H1 (cell line): ENCODE measurements at regions not wholly inside any gene's neighbourhood (a gene's known extent, or its start where the extent isn't known, plus 50 kb on each side); places are given as distances from the start of the nearest gene placed in this dataset.

Experiments
- CTCF ChIA-PET: fragments of 300-600 bp; sonication (Branson Sonifier 250); formaldehyde crosslinking; loops from one replicate; lab custom pipeline; 2021; ENCODE audit not compliant: partially characterized antibody; lab: Charles Lee
- POLR2A ChIA-PET: fragments of 300-600 bp; sonication (Branson Sonifier 250); formaldehyde crosslinking; loops from one replicate; lab custom pipeline; 2021; ENCODE audit warnings: inconsistent platforms; ENCODE audit not compliant: partially characterized antibody; lab: Charles Lee
- DNase-seq, 2 experiments: peaks; one replicate each; pipeline versions ENCODE4 v3.0.0 to v3.0.0-alpha.2; 2010 to 2022; ENCODE audit warnings: low spot score in 2 of 2, low read depth in 1 of 2, mixed read lengths in 1 of 2
- FAIRE-seq: peaks from 2 replicates; lab custom pipeline; 2011; peaks lifted over from hg19 to GRCh38; lab: Jason Lieb, UNC
- H2AFZ ChIP-seq: 2 replicates; pipeline ENCODE4 v1.8.1; 2012; ENCODE audit warnings: low read length, inconsistent platforms
- H2AK5ac ChIP-seq: 2 replicates; pipeline ENCODE4 v1.6.1; 2013; ENCODE audit warnings: low read depth, low read length
- H2BK120ac ChIP-seq: replicated peaks from 2 replicates; pipeline ENCODE3; 2013; ENCODE audit warnings: low read depth, low read length, inconsistent platforms
- H2BK12ac ChIP-seq: 2 replicates; pipeline ENCODE4 v1.6.1; 2013; ENCODE audit warnings: low read depth, low read length
- H2BK15ac ChIP-seq: 2 replicates; pipeline ENCODE4 v1.6.1; 2013; ENCODE audit warnings: low read length
- H2BK20ac ChIP-seq: 2 replicates; pipeline ENCODE4 v1.6.1; 2013; ENCODE audit warnings: low read length
- H2BK5ac ChIP-seq: 2 replicates; pipeline ENCODE4 v1.6.1; 2013; ENCODE audit warnings: low read depth, low read length
- H3K14ac ChIP-seq: 2 replicates; pipeline ENCODE4 v1.6.1; 2013; ENCODE audit warnings: inconsistent platforms; ENCODE audit not compliant: insufficient read length
- H3K18ac ChIP-seq: 2 replicates; pipeline ENCODE4 v1.6.1; 2013; ENCODE audit warnings: low read length; ENCODE audit errors: extremely low read depth
- H3K23ac ChIP-seq: 2 replicates; pipeline ENCODE4 v1.6.1; 2013; ENCODE audit warnings: inconsistent platforms; ENCODE audit not compliant: insufficient read length
- H3K23me2 ChIP-seq: 2 replicates; pipeline ENCODE4 v1.6.1; 2013; ENCODE audit warnings: low read depth, low read length
- H3K27ac ChIP-seq: 2 replicates; pipeline ENCODE4 v1.6.1; 2011; ENCODE audit warnings: low read depth, low read length, inconsistent platforms
- H3K27me3 ChIP-seq, 4 experiments: replicated peaks in 1 of 4; 1 replicate in 1 of 4; 2 replicates in 3 of 4; pipeline versions ENCODE4 v1.6.1 to v1.8.1; 2011 to 2013; ENCODE audit warnings: low read length in 3 of 4, mild to moderate bottlenecking in 3 of 4, inconsistent platforms in 2 of 4, mixed read lengths in 2 of 4, moderate library complexity in 1 of 4; ENCODE audit not compliant: control insufficient read depth in 3 of 4, insufficient read depth in 3 of 4; ENCODE audit errors: extremely low read depth in 1 of 4
- H3K36me3 ChIP-seq, 4 experiments: 2 replicates each; pipeline versions ENCODE4 v1.6.1 to v1.8.1; 2011 to 2013; ENCODE audit warnings: mild to moderate bottlenecking in 4 of 4, low read length in 3 of 4, moderate library complexity in 2 of 4, control low read depth in 1 of 4, inconsistent platforms in 1 of 4; ENCODE audit not compliant: insufficient read depth in 4 of 4, control insufficient read depth in 2 of 4
- H3K4ac ChIP-seq: replicated peaks from 2 replicates; pipeline ENCODE3; 2013; ENCODE audit warnings: low read length, low read depth, mixed read lengths, inconsistent platforms; ENCODE audit not compliant: insufficient read length
- H3K4me1 ChIP-seq, 4 experiments: replicated peaks in 1 of 4; 1 replicate in 1 of 4; 2 replicates in 3 of 4; pipeline versions ENCODE4 v1.6.1 to v1.8.1; 2011 to 2013; ENCODE audit warnings: low read length in 3 of 4, inconsistent platforms in 2 of 4, mixed read lengths in 1 of 4; ENCODE audit not compliant: insufficient read depth in 4 of 4, control insufficient read depth in 3 of 4
- H3K4me2 ChIP-seq, 2 experiments: 2 replicates each; pipeline versions ENCODE4 v1.6.1 to v1.8.1; 2011 to 2013; ENCODE audit warnings: low read depth in 2 of 2, low read length in 2 of 2, control low read depth in 1 of 2, inconsistent platforms in 1 of 2, mild to moderate bottlenecking in 1 of 2; ENCODE audit not compliant: insufficient read depth in 1 of 2
- H3K4me3 ChIP-seq, 4 experiments: fragments of 200-600, 300-600 bp in 1 of 4; sonication (generic), shearing (Covaris generic), sonication (Bioruptor Twin) in 1 of 4; 2 replicates each; pipeline versions ENCODE4 v1.5.1 to v1.8.1; 2011 to 2016; ENCODE audit warnings: low read length in 4 of 4, low read depth in 3 of 4, control low read depth in 2 of 4, inconsistent platforms in 2 of 4, mild to moderate bottlenecking in 2 of 4, mixed read lengths in 1 of 4, moderate library complexity in 1 of 4; ENCODE audit not compliant: insufficient read depth in 2 of 4; ENCODE audit errors: extremely low read depth in 1 of 4
- H3K56ac ChIP-seq: replicated peaks from 2 replicates; pipeline ENCODE3; 2013; ENCODE audit warnings: low read depth, mild to moderate bottlenecking, mixed read lengths, low read length, inconsistent platforms; ENCODE audit not compliant: insufficient read length
- H3K79me1 ChIP-seq: 2 replicates; pipeline ENCODE4 v1.6.1; 2013; ENCODE audit warnings: low read depth, low read length, control low read depth
- H3K79me2 ChIP-seq, 2 experiments: 2 replicates each; pipeline versions ENCODE4 v1.6.1 to v1.8.1; 2012 to 2013; ENCODE audit warnings: low read length in 2 of 2, mild to moderate bottlenecking in 2 of 2, inconsistent platforms in 1 of 2; ENCODE audit not compliant: insufficient read depth in 2 of 2, control insufficient read depth in 1 of 2
- H3K9ac ChIP-seq, 4 experiments: replicated peaks in 1 of 4; 1 replicate in 1 of 4; 2 replicates in 3 of 4; pipeline versions ENCODE4 v1.6.1 to v1.8.1; 2011 to 2013; ENCODE audit warnings: low read depth in 3 of 4, low read length in 3 of 4, control low read depth in 2 of 4, mild to moderate bottlenecking in 2 of 4, moderate library complexity in 2 of 4, inconsistent platforms in 1 of 4; ENCODE audit errors: extremely low read depth in 1 of 4
- H3K9me3 ChIP-seq, 2 experiments: 2 replicates each; pipeline versions ENCODE4 v1.6.1 to v1.8.1; 2012 to 2013; ENCODE audit warnings: mild to moderate bottlenecking in 2 of 2, moderate library complexity in 2 of 2, control low read depth in 1 of 2, inconsistent platforms in 1 of 2, low read depth in 1 of 2, low read length in 1 of 2, mixed read lengths in 1 of 2; ENCODE audit not compliant: insufficient read depth in 2 of 2
- H4K20me1 ChIP-seq, 2 experiments: replicated peaks in 1 of 2; 2 replicates each; pipeline versions ENCODE3 to v1.8.1; 2011 to 2013; ENCODE audit warnings: inconsistent platforms in 2 of 2, low read length in 2 of 2, mild to moderate bottlenecking in 1 of 2; ENCODE audit not compliant: insufficient read depth in 2 of 2, control insufficient read depth in 1 of 2
- H4K5ac ChIP-seq: 2 replicates; pipeline ENCODE4 v1.6.1; 2013; ENCODE audit warnings: low read length, low read depth, mixed read lengths, inconsistent platforms; ENCODE audit not compliant: insufficient read length
- H4K8ac ChIP-seq: 2 replicates; pipeline ENCODE4 v1.8.0; 2013; ENCODE audit warnings: mild to moderate bottlenecking, moderate library complexity, low read length, inconsistent platforms; ENCODE audit not compliant: insufficient read depth; ENCODE audit errors: extremely low read depth
- H4K91ac ChIP-seq: replicated peaks from 2 replicates; pipeline ENCODE3; 2013; ENCODE audit warnings: low read length, mixed read lengths, inconsistent platforms; ENCODE audit not compliant: insufficient read length
- ASH2L ChIP-seq: fragments of 200-600, 300-600 bp; sonication (generic); IDR thresholded peaks from one replicate; pipeline ENCODE4 v1.7.1; 2017; ENCODE audit warnings: low read length
- BCL11A ChIP-seq, 2 experiments: IDR thresholded peaks; one replicate each; pipeline ENCODE4 v1.6.1; 2011; ENCODE audit warnings: low read depth in 2 of 2, low read length in 2 of 2, mild to moderate bottlenecking in 2 of 2
- E2F6 ChIP-seq: IDR thresholded peaks from 2 replicates; pipeline ENCODE4 v1.6.1; 2012; ENCODE audit warnings: inconsistent platforms
- GABPA ChIP-seq: IDR thresholded peaks from 2 replicates; pipeline ENCODE4 v1.6.1; 2011; ENCODE audit warnings: mild to moderate bottlenecking, low read length, moderate library complexity, borderline replicate concordance; ENCODE audit not compliant: insufficient read depth
- KDM4A ChIP-seq: IDR thresholded peaks from one replicate; pipeline ENCODE4 v1.7.1; 2012; ENCODE audit warnings: low read depth, mild to moderate bottlenecking, moderate library complexity, low read length, inconsistent platforms; ENCODE audit not compliant: severe bottlenecking
- PHF8 ChIP-seq: fragments of 200-600 bp; sonication (generic); conservative IDR thresholded peaks from 2 replicates; pipeline ENCODE4 v1.7.1; 2012; ENCODE audit warnings: low read depth, mild to moderate bottlenecking, inconsistent platforms, low read length, moderate library complexity
- RFX5 ChIP-seq: IDR thresholded peaks from 2 replicates; pipeline ENCODE4 v1.6.1; 2011; ENCODE audit warnings: low read depth, low read length, improper control_type of control experiment, borderline replicate concordance
- SIN3A ChIP-seq, 2 experiments: IDR thresholded peaks in 1 of 2; conservative IDR thresholded peaks in 1 of 2; 2 replicates each; pipeline ENCODE4 v1.6.1; 2011 to 2012; ENCODE audit warnings: low read length in 2 of 2, improper control_type of control experiment in 1 of 2, low read depth in 1 of 2, mild to moderate bottlenecking in 1 of 2
- SRF ChIP-seq: IDR thresholded peaks from 2 replicates; pipeline ENCODE4 v1.6.1; 2011; ENCODE audit warnings: mild to moderate bottlenecking, low read depth, low read length, moderate library complexity
- TAF7 ChIP-seq: optimal IDR thresholded peaks from 2 replicates; pipeline ENCODE3; 2011; ENCODE audit warnings: low read depth, mild to moderate bottlenecking, inconsistent platforms, low read length, moderate library complexity, borderline replicate concordance
- TCF12 ChIP-seq: IDR thresholded peaks from 2 replicates; pipeline ENCODE4 v1.6.1; 2011; ENCODE audit warnings: low read depth, mild to moderate bottlenecking, low read length
- TF ChIP-seq, protein P1 (sequence below), 3 experiments: IDR thresholded peaks; 1 replicate in 2 of 3; 2 replicates in 1 of 3; pipeline versions ENCODE4 v1.5.1 to v1.6.1; 2011; ENCODE audit warnings: low read length in 3 of 3, mild to moderate bottlenecking in 3 of 3, inconsistent platforms in 2 of 3, low read depth in 1 of 3, moderate library complexity in 1 of 3; ENCODE audit not compliant: insufficient read depth in 1 of 3; ENCODE audit errors: control extremely low read depth in 1 of 3

GRCh38 chr14:81632157-81632556 is 98.5 kb upstream of the SEL1L start:
- H2BK20ac ChIP-seq, result no peak overlapping the region
- CTCF ChIA-PET, result interaction anchor here (0.9 to 1.9 kb wide), 2 partner anchors 9 to 10 kb away, joined by 3 to 6 read pairs; no protein-coding TSS in a partner anchor
- TF ChIP-seq, protein P1, sequence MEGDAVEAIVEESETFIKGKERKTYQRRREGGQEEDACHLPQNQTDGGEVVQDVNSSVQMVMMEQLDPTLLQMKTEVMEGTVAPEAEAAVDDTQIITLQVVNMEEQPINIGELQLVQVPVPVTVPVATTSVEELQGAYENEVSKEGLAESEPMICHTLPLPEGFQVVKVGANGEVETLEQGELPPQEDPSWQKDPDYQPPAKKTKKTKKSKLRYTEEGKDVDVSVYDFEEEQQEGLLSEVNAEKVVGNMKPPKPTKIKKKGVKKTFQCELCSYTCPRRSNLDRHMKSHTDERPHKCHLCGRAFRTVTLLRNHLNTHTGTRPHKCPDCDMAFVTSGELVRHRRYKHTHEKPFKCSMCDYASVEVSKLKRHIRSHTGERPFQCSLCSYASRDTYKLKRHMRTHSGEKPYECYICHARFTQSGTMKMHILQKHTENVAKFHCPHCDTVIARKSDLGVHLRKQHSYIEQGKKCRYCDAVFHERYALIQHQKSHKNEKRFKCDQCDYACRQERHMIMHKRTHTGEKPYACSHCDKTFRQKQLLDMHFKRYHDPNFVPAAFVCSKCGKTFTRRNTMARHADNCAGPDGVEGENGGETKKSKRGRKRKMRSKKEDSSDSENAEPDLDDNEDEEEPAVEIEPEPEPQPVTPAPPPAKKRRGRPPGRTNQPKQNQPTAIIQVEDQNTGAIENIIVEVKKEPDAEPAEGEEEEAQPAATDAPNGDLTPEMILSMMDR (IDR thresholded peaks at IDR 0.05; ENCODE audit: control extremely low read depth in 1 of 3, insufficient read depth in 1 of 3, low read depth in 1 of 3, low read length in 3 of 3), result no peak
- TF ChIP-seq GABPA (no peak), SIN3A (conservative IDR thresholded peaks at IDR 0.05 in 1 of 2, IDR thresholded peaks at IDR 0.05 in 1 of 2; ENCODE audit: low read depth in 1 of 2, low read length in 2 of 2) (no peak), PHF8 (no peak), TCF12 (no peak), TAF7 (no peak), SRF (no peak), ASH2L (no peak), KDM4A (no peak), E2F6 (no peak), BCL11A (IDR thresholded peaks at IDR 0.05; ENCODE audit: low read depth in 2 of 2, low read length in 2 of 2) (no peak), RFX5 (no peak)

More at GRCh38 chr14:81632157-81632556, 98.5 kb upstream of the SEL1L start:
- no peaks in the 10 kb centered on the region for H3K23me2 ChIP-seq
- no peaks in the 10 kb centered on the region for H3K79me1 ChIP-seq
- POLR2A ChIA-PET, result no interaction called here
- H2BK5ac ChIP-seq, result no peak overlapping the region
- no peaks in the 10 kb centered on the region; a peak in 1 of 7 replicates for H3K27me3 ChIP-seq
- no peak overlapping the region for H4K5ac ChIP-seq
- no peak overlapping the region for H3K4me3 ChIP-seq
- H3K9ac ChIP-seq, result no peak overlapping the region
- no peak overlapping the region for H3K18ac ChIP-seq
- H3K9me3 ChIP-seq, result no peaks in the 10 kb centered on the region
- H3K4ac ChIP-seq, result no peak overlapping the region
- no peak overlapping the region for H3K56ac ChIP-seq
- H3K4me1 ChIP-seq, result no peaks in the 10 kb centered on the region
- H3K14ac ChIP-seq, result no peak overlapping the region
- no peak overlapping the region for H3K23ac ChIP-seq
- H2BK120ac ChIP-seq, result no peak overlapping the region
- H3K36me3 ChIP-seq, result no peaks in the 10 kb centered on the region
- H3K79me2 ChIP-seq, result no peaks in the 10 kb centered on the region
- no peak overlapping the region for H2BK15ac ChIP-seq
- H2AFZ ChIP-seq, result no peak overlapping the region
- DNase-seq, result no peak
- no peak overlapping the region for H2AK5ac ChIP-seq
- no peak overlapping the region for H3K27ac ChIP-seq
- no peak overlapping the region for H4K91ac ChIP-seq
- no peak for FAIRE-seq
- no peak overlapping the region for H3K4me2 ChIP-seq
- H4K8ac ChIP-seq, result no peak overlapping the region
- H4K20me1 ChIP-seq, result no peaks in the 10 kb centered on the region
- no peak overlapping the region for H2BK12ac ChIP-seq
